KG1 (cell line): ENCODE measurements at regions not wholly inside any gene's neighbourhood (a gene's known extent, or its start where the extent isn't known, plus 50 kb on each side); places are given as distances from the start of the nearest gene placed in this dataset.

Experiments
- DNase-seq: peaks from one replicate; lab custom pipeline; 2025; lab: John Stamatoyannopoulos, UW

- no peak for DNase-seq
Measured at GRCh38 chr4:180811556-180811955, 1431.6 kb upstream of the TENM3 start.

DNA sequence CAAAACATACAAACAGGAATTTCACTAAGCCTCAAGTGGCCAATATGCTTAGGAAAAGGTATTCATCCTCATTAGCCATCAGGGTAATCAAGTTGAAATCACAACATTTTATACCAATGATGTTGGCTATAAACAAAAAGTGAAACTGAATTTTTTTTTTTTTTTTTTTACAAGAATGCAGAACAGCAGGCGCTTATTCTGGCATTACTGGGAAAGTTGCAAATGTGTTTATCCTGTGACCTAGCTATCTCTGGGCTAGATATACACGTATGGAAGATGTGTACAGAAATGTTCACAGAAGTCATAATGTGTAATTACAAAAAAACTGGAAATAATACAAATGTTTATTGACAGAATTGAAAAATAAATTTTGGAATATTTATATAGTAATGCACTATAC lies 1430.4 kb upstream of the TENM3 start:
- DNase-seq = no peak

DNA sequence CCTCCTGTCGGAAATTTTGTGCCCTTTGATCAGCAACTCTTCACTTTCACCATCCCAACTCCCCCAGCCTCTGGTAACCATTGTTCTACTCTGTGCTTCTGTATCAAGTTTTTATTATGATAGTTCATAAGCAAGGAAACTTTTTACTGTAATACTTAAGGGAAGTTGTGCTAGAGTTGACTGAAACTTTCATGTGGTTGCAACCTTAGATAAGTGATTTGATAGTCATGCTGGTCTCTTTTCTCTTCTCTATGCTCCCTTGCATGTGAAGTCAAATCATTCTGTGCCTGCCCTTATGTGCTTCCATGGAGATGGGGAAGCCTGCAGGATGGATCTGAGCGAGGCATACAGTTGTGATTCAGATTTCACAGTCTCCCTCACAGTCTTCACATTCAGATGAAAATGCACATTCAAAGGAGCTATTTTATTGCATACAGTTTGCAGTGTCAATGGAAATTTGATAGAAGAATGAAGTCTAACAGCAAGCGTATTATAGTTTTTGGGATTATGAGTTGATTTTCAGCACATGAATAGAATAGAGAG lies 1428.3 kb upstream of the TENM3 start:
- no peak for DNase-seq

DNA sequence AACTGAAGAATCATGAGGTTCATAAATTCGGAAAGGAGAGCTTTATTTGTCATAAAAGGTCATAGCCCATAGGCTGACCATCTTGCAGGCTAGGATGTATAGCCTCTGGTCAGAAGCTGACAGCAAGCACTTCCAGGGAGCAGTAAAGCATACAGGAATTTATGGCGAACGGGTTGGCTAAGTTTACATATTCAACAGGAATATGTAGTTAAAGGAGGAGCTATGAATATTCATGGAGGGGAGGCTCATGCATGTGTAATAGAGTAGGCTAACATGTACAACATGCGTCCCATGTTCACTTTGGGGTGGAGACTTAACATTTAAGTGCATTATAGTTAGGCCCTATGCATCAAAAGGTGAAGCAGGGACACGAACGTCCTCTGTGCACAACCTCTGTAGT lies 1425.7 kb upstream of the TENM3 start:
- no peak for DNase-seq

GRCh38 chr4:180823108-180823507 lies 1420.1 kb upstream of the TENM3 start:
- DNase-seq = no peak

DNA sequence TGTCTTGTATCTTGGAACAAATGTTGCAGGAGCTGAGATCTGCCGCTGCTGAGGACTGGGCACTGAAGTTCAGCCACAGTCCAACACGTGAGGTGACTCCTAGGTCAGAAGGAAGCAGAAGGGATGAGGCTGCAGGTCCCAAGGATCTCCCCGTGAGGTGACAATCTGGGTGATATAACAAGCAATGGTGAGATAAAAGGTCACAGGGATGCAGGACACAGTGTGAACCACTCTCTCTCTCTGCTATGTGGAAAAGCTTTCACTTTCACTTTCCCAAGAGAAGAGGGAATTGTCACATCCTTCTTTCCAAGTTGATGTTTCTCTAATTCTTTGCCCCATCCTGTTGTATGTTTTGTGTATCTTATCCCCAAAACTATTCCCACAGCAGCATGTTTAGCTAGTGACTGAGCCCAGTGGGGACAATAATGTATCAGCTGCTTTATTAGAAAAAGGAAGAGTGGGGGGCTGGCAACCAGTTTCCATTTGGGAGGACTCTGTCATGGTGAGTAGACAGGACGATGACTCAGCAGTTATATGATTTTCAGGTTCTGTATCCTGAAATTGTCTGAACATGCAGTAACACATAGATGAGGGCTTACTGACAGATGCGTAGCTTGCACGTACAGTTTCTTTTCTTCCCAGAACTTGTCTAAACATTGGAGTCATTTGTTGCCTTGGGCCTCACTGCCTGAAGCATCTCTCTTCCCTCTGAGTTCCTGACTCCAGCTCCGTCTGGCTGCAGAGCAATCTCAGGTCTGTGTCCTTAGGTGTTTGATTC lies 1415.8 kb upstream of the TENM3 start:
- no peak for DNase-seq

- DNase-seq = no peak
Measured at GRCh38 chr4:180828455-180829018, 1414.7 kb upstream of the TENM3 start.

GRCh38 chr4:180832073-180832472 lies 1411.1 kb upstream of the TENM3 start:
- DNase-seq = no peak

- no peak for DNase-seq
Measured at GRCh38 chr4:180840142-180840541, 1403.1 kb upstream of the TENM3 start.

GRCh38 chr4:180850318-180850940 lies 1392.8 kb upstream of the TENM3 start:
- no peak for DNase-seq

GRCh38 chr4:180852738-180853137 lies 1390.5 kb upstream of the TENM3 start:
- DNase-seq = no peak

DNA sequence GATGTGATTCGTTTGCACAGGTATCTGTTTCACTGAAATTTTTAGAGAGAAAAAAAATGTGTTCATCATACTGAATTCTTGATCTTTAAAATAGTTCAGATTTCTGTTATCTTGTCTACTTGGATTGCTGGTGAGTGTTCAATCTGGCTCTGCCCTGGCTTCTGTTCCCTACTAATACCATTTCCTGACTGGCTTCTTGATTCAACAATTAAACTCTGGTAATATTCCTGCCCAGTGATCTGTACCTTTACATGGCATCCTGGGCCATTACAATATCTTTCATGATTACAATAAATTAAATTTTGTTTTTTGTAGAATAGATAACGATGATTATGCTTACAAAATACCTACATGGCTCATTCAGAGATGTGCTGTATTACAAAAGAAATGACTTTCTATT lies 1388.0 kb upstream of the TENM3 start:
- no peak for DNase-seq

DNA sequence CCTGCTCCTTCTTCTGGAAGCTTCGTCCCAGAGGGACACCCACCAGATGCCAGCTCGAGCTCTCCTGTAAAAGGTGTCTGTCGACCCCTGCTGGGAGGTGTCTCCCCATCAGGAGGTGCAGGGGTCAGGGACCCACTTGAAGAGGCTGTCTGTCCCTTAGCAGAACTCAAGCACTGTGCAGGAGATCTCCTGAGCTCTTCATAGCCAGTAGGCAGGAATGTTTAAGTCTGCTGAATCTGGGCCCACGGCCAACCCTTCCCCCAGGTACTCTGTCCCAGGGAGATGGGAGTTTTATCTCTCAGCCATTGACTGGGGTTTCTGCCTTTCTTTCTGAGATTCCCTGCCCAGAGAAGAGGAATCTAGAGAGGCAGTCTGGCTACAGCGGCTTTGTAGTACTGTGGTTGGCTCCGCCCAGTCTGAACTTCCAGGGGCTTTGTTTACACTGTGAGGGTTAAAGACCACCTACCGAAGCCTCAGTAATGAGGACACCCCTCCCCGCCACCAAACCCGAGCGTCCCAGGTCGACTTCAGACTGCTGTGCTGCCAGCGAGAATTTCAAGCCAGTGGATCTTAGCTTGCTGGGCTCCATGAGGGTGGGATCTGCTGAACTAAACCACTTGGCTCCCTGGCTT lies 1383.0 kb upstream of the TENM3 start:
- DNase-seq = no peak

GRCh38 chr4:180861651-180862050 lies 1381.6 kb upstream of the TENM3 start:
- no peak for DNase-seq

- DNase-seq = no peak
Measured at GRCh38 chr4:180866933-180867643, 1376.1 kb upstream of the TENM3 start.

DNA sequence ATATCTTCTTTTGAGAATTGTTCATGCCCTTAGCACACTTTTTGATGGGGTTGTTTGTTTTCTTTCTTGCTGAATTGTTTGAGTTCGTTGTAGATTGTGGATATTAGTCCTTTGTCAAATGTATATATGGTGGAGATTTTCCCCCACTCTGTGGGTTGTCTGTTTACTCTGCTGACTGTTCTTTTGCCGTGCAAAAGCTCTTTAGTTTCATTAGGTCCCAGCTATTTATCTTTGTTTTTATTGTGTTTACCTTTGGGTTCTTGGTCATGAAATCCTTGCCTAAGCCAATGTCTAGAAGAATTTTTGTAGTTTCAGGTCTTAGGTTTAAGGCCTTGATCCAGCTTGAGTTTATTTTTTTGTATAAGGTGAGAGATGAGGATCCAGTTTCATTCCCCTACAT lies 1372.6 kb upstream of the TENM3 start:
- no peak for DNase-seq

GRCh38 chr4:180898305-180898704 lies 1344.9 kb upstream of the TENM3 start:
- no peak for DNase-seq

DNA sequence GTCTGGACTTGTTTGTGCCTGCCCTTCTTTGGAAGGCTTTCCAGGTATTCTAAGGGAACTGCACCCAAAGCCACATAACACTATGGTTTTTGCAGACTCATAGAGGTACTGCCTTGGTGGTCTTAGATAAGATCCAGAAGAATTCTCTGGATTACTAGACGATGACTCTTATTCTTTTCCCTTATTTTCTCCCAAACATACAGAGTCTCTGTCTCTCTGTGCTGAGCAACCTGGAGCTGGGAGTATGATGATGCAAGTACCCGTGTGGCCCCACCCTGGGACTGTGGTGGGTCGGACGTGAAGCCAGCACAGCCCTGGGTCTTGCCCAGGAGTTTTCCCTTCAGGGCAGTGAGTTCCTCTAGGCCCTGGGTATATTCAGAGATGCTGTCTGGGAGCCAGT lies 1342.4 kb upstream of the TENM3 start:
- no peak for DNase-seq

DNA sequence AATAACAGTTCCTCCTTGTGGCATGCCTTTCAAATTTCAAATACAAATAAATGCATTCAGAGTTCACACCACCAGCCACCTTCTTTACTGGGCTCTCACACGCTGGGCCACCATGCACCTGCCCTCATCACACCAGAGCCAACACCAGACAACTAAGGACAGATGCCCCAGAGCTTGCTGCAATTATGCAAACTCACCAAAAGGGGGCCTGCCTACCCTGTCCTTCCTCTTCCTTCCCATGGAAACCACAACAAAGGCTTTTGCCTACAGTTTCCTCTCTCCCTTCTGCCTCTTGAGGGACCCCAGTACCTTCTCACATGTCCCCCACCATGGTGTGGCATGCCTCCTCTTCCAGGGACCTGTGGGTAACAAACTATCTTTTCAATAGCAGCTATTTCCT lies 1333.9 kb upstream of the TENM3 start:
- DNase-seq = no peak

GRCh38 chr4:180913750-180914149 lies 1329.5 kb upstream of the TENM3 start:
- DNase-seq = no peak

- no peak for DNase-seq
Measured at GRCh38 chr4:180923486-180923885, 1319.7 kb upstream of the TENM3 start.

DNA sequence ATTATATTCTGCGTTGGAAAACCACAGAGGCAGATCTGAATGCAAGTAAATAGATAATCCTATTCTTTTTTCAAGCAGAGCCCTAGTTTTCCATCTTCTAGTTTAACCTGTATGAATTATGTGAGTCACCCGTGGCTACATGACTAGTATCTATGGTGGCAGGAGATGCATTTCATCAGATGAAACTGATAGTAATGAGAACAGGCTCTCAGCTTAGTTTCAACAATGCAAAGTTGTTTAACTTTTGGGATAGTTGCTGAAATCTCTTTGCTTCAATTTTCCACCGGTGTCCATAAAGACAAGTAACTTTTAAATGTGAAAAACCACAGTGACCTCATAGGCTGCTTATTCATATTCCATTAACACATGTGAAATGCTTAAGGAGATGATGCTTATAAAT lies 1317.4 kb upstream of the TENM3 start:
- DNase-seq = no peak
